ENCODE measurements at regions not wholly inside any gene's neighbourhood (a gene's known extent, or its start where the extent isn't known, plus 50 kb on each side); places are given as distances from the start of the nearest gene placed in this dataset.

- no peak overlapping the region for H3K4me3 ChIP-seq (replicated peaks in 1 of 4; ENCODE audit: control extremely low read depth in 1 of 4, insufficient read depth in 1 of 4, low read depth in 3 of 4, low read length in 4 of 4)
- no peaks in the 10 kb centered on the region for H3K79me2 ChIP-seq (ENCODE audit: control insufficient read depth, insufficient read depth, low read length)
- H3K4me2 ChIP-seq (ENCODE audit: extremely low read depth, insufficient read depth, low read length): no peak overlapping the region
- H3K9me3 ChIP-seq (ENCODE audit: control insufficient read depth, insufficient read depth, low read depth, low read length): no peaks in the 10 kb centered on the region
- peaks cover 4% of the 10 kb centered on the region for H3K4me1 ChIP-seq (ENCODE audit: control insufficient read depth, extremely low read depth, insufficient read depth, low read length)
- H3K27ac ChIP-seq (ENCODE audit: insufficient read depth, low read length): no peak overlapping the region
- H3K27me3 ChIP-seq (ENCODE audit: control insufficient read depth, insufficient read depth, low read length): no peaks in the 10 kb centered on the region
- H3K9ac ChIP-seq (ENCODE audit: insufficient read depth, low read length): no peak overlapping the region
- no peak overlapping the region for H2AFZ ChIP-seq (ENCODE audit: low read length)
- H4K20me1 ChIP-seq (ENCODE audit: control insufficient read depth, extremely low read depth, insufficient read depth, low read length): no peaks in the 10 kb centered on the region
- H3K36me3 ChIP-seq (ENCODE audit: control insufficient read depth, insufficient read depth, low read length): no peaks in the 10 kb centered on the region
- no peak for TF ChIP-seq CTCF (conservative IDR thresholded peaks at IDR 0.05 in 1 of 2, IDR thresholded peaks at IDR 0.05 in 1 of 2; ENCODE audit: low read depth in 1 of 2, low read length in 2 of 2)
- no peak for TF ChIP-seq EZH2 (IDR thresholded peaks at IDR 0.05; ENCODE audit: low read length, missing control alignments)
- no peak for DNase-seq (ENCODE audit: low read depth in 2 of 2)
These were observed 191.2 kb upstream of the KIF2B start for GRCh38 chr17:53631486-53631885.

- H3K4me3 ChIP-seq (replicated peaks in 1 of 4; ENCODE audit: control extremely low read depth in 1 of 4, insufficient read depth in 1 of 4, low read depth in 3 of 4, low read length in 4 of 4): no peak overlapping the region
- TF ChIP-seq EZH2 (IDR thresholded peaks at IDR 0.05; ENCODE audit: low read length, missing control alignments): no peak
- H2AFZ ChIP-seq (ENCODE audit: low read length): no peak overlapping the region
- no peak for DNase-seq (ENCODE audit: low read depth in 2 of 2)
- no peaks in the 10 kb centered on the region for H3K79me2 ChIP-seq (ENCODE audit: control insufficient read depth, insufficient read depth, low read length)
- H4K20me1 ChIP-seq (ENCODE audit: control insufficient read depth, extremely low read depth, insufficient read depth, low read length): no peaks in the 10 kb centered on the region
- H3K27ac ChIP-seq (ENCODE audit: insufficient read depth, low read length): no peak overlapping the region
- H3K9ac ChIP-seq (ENCODE audit: insufficient read depth, low read length): no peak overlapping the region
- no peaks in the 10 kb centered on the region for H3K36me3 ChIP-seq (ENCODE audit: control insufficient read depth, insufficient read depth, low read length)
- no peaks in the 10 kb centered on the region for H3K9me3 ChIP-seq (ENCODE audit: control insufficient read depth, insufficient read depth, low read depth, low read length)
- peaks cover 4% of the 10 kb centered on the region for H3K4me1 ChIP-seq (ENCODE audit: control insufficient read depth, extremely low read depth, insufficient read depth, low read length)
- H3K4me2 ChIP-seq (ENCODE audit: extremely low read depth, insufficient read depth, low read length): no peak overlapping the region
- no peaks in the 10 kb centered on the region for H3K27me3 ChIP-seq (ENCODE audit: control insufficient read depth, insufficient read depth, low read length)
These were observed 192.1 kb upstream of the KIF2B start for GRCh38 chr17:53630638-53631037.

- TF ChIP-seq CTCF (conservative IDR thresholded peaks at IDR 0.05 in 1 of 2, IDR thresholded peaks at IDR 0.05 in 1 of 2; ENCODE audit: low read depth in 1 of 2, low read length in 2 of 2) (no peak), EZH2 (IDR thresholded peaks at IDR 0.05; ENCODE audit: low read length, missing control alignments) (no peak)
- Histone ChIP-seq H3K4me1 (ENCODE audit: control insufficient read depth, extremely low read depth, insufficient read depth, low read length) (peaks cover 4% of the 10 kb centered on the region), H3K4me2 (ENCODE audit: extremely low read depth, insufficient read depth, low read length) (no peak overlapping the region), H3K9ac (ENCODE audit: insufficient read depth, low read length) (no peak overlapping the region), H3K79me2 (ENCODE audit: control insufficient read depth, insufficient read depth, low read length) (no peaks in the 10 kb centered on the region), H3K27ac (ENCODE audit: insufficient read depth, low read length) (no peak overlapping the region), H2AFZ (ENCODE audit: low read length) (no peak overlapping the region), H3K4me3 (replicated peaks in 1 of 4; ENCODE audit: control extremely low read depth in 1 of 4, insufficient read depth in 1 of 4, low read depth in 3 of 4, low read length in 4 of 4) (no peak overlapping the region), H3K36me3 (ENCODE audit: control insufficient read depth, insufficient read depth, low read length) (no peaks in the 10 kb centered on the region), H3K27me3 (ENCODE audit: control insufficient read depth, insufficient read depth, low read length) (no peaks in the 10 kb centered on the region), H4K20me1 (ENCODE audit: control insufficient read depth, extremely low read depth, insufficient read depth, low read length) (no peaks in the 10 kb centered on the region), H3K9me3 (ENCODE audit: control insufficient read depth, insufficient read depth, low read depth, low read length) (no peaks in the 10 kb centered on the region)
- DNase-seq (ENCODE audit: low read depth in 2 of 2): no peak
These were observed 192.6 kb upstream of the KIF2B start for GRCh38 chr17:53630115-53630514.
